Stomach (tissue), 4 donors: ENCODE measurements at regions not wholly inside any gene's neighbourhood (a gene's known extent, or its start where the extent isn't known, plus 50 kb on each side); places are given as distances from the start of the nearest gene placed in this dataset.

Source experiments
- CTCF ChIP-seq, 7 experiments: fragments of 450-650 bp in 4 of 7; fragments of 200-600 bp in 3 of 7; sonication (generic) in 3 of 7; IDR thresholded peaks; one replicate each; pipeline ENCODE4 v1.5.1; 2016 to 2019; ENCODE audit warnings: antibody characterized with exemption in 7 of 7, control low read depth in 2 of 7, mild to moderate bottlenecking in 1 of 7
- EP300 ChIP-seq: sonication (generic); formaldehyde crosslinking; IDR thresholded peaks from one replicate; pipeline ENCODE4 v1.6.1; 2017; ENCODE audit warnings: antibody characterized with exemption
- POLR2AphosphoS5 ChIP-seq, 3 donors: sonication (generic); formaldehyde crosslinking; IDR thresholded peaks; one replicate each; pipeline ENCODE4 v1.6.1; 2016; ENCODE audit warnings: antibody characterized with exemption in 3 of 3

- TF ChIP-seq CTCF (IDR thresholded peaks at IDR 0.05) (no peak), POLR2AphosphoS5 (IDR thresholded peaks at IDR 0.05) (no peak), EP300 (no peak)
These were observed 114.1 kb upstream of the SMLR1 start for GRCh38 chr6:130713144-130713543.
